GM18507 (cell line): ENCODE measurements at regions not wholly inside any gene's neighbourhood (a gene's known extent, or its start where the extent isn't known, plus 50 kb on each side); places are given as distances from the start of the nearest gene placed in this dataset.

Source experiments
- DNase-seq: peaks from one replicate; pipeline ENCODE4 v3.0.0; 2011; ENCODE audit warnings: low read depth; ENCODE audit not compliant: insufficient read length; ENCODE audit errors: extremely low spot score
- FAIRE-seq: peaks from 2 replicates; lab custom pipeline; 2011; peaks lifted over from hg19 to GRCh38; lab: Jason Lieb, UNC

- no peak for DNase-seq
Observed at GRCh38 chr2:215619022-215619958, 183.4 kb upstream of the FN1 start.

GRCh38 chr2:215618145-215618544 is 182.3 kb upstream of the FN1 start:
- no peak for DNase-seq
- FAIRE-seq: no peak

More at GRCh38 chr2:215619022-215619958, 183.4 kb upstream of the FN1 start:
- no peak for FAIRE-seq

DNA sequence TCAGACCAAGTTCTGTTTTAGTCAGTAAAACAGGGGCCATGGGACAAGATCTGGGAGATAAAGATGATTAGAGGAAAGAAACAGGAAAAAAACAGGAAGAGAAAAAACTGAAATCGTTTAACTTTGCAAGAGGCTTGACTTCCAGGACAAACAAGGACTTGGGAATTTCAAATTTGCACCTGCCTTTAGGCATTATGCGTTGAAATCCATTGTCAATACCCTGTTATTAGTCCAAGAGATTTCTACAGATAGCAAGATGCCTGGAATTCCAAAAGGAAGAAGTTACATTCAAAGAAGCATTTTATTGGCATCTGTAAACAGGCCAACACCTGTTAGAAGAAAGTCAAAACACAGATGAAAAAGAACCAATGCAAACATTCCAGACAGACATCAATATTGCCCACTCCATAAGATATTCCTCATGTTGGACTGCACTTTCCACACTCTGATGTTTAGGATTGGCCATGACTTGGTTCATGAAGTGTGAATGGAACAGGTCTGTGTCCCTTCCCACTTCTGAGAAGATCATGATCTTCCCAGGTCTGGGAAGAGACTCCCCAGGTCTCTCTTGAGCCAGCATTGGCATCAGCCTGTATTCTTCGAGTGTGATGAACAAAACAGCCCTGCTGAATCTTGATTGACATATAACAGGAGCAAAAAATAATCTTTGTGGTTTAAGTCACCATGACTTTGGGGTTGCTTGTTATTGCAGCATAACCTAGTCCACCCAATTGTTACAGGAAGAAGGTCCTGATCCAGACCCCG is 181.4 kb upstream of the FN1 start:
- no peak for FAIRE-seq
- no peak for DNase-seq

- FAIRE-seq: no peak
- DNase-seq: no peak
Observed at GRCh38 chr2:215615803-215616174, 179.9 kb upstream of the FN1 start.

- DNase-seq: no peak
- no peak for FAIRE-seq
Observed at GRCh38 chr2:215615067-215615802, 179.4 kb upstream of the FN1 start.

DNA sequence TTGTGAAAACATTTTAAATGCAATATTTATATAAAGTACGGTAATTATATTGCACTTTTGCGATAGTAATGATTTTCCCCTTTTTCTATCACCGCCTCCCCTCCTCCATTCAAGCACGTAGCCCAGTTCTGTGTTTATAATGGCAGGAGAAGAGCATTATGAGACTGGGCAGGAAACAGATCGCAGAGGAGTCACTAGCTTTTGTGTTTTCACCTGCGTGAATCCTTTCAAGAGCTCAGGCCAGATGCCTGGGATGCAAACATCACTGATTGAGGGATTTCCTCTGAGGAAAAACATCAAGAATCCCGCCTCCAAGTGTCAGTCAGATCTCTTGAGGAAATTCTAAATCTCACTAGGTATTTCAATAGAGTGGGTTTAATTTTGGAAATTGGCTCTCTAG is 178.4 kb upstream of the FN1 start:
- no peak for FAIRE-seq
- no peak for DNase-seq

DNA sequence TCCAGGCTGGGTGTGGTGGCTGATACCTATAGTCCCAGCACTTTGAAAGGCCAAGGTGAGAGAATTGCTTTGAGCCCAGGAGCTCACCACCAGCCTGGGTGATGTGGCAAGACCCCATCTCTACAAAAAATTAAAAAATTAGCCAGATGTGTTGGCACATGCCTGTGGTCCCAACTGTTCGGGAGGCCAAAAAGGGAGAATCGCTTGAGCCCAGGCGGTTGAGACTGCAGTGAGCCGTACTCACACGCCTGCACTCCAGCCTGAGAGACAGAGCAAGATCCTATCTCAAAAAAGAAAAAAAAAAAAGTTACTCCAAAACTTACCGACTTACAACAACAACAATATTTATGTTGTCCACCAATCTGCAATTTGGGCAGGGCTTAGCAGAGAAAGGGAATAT is 178.0 kb upstream of the FN1 start:
- DNase-seq (no peak), FAIRE-seq (no peak)

DNA sequence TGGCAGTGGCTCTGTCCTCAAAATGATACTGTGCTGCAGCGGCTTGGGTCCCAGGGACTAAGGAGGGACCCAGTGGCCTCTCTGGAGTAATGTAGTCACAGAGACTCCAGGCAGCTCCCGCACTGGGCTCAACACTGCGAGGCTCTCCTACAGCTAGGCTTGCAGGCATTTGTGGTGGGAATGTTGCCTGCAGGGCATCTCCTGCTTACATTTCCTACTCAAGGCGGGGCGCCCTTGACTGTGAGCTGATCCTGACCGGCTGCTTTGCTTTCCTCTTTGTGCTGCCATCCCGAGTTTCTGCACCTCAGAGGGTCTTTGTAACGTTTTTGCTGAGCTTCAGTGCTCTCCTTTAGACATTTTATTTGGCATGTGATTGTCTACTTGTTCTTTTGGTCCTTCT is 177.4 kb upstream of the FN1 start:
- FAIRE-seq (no peak), DNase-seq (no peak)

GRCh38 chr2:215612786-215613185 is 176.9 kb upstream of the FN1 start:
- FAIRE-seq (no peak), DNase-seq (no peak)

- DNase-seq (no peak), FAIRE-seq (no peak)
Observed at GRCh38 chr2:215611609-215612386, 175.9 kb upstream of the FN1 start.

- FAIRE-seq (no peak), DNase-seq (no peak)
Observed at GRCh38 chr2:215609089-215610032, 173.5 kb upstream of the FN1 start.

DNA sequence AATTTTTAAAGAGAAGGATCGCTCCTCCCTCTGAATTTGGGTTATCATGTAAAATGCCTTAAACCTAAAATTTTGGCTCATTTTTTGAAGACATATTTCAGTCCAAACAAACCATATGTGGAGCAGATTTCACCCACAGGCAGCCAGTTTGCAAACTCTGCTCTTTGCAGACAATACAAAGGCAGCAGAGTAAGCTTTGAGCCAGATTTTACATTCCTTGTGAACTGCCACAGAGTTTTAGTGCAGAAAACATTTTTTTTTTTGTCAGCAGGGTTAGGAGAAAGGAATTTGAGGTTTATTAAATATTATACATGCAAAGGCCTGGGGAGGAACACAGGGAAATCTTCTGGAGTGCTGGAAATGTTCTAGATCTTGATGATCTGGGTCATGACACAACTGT is 171.9 kb upstream of the FN1 start:
- FAIRE-seq (no peak), DNase-seq (no peak)

DNA sequence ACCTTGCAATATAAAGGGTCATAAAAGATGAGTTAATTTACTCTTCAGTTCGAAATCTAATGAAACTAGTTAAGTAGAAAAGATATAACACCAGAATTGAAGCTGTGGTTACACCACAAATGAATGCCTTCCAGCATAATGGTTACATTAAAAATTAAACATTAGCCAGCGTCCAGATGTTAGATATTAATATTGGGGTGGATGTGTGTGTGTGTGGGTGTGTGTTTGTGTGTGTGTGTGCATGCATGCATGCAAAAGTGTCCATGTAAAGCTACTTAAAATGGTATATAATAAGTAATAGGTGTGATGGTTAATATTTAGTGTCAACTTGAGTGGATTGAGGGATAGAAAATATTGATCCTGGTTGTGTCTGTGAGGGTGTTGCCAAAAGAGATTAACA is 170.4 kb upstream of the FN1 start:
- no peak for DNase-seq
- peak; percentile 67 for FAIRE-seq

DNA sequence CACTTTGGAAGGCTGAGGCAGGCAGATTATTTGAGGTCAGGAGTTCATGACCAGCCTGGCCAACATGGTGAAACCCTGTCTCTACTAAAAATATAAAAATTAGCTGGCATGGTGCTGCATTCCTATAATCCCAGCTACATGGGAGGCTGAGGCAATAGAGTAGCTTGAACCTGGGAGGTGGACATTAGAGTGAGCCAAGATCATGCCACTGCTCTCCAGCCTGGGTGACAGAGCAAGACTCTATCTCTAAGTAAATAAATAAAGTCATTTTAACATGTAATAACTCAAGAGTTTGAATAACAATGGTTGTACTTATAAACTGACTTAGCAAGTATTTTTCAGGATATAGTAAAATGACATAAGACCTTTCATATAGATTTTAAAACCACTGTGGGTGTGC is 169.3 kb upstream of the FN1 start:
- FAIRE-seq: no peak
- no peak for DNase-seq

DNA sequence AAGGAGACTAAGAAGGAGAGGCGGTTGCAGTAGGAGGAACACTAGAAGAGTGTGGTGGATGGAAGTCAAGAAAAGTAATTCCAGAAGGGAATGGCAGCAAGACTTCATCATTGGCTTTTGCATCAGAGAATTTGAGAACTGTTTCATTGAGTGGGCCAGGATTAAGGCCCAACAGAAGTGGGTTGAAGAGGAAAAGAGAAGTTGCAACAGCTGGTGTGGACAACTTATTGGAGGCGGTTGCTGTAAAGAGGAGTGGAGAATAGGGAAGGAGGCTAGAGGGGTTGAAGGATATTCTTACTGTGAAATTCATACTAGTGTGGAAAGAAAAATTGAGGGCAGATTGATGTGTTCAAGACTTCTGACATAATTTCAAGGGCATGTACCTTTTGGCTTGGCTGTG is 168.7 kb upstream of the FN1 start:
- FAIRE-seq (no peak), DNase-seq (no peak)

- no peak for FAIRE-seq
- no peak for DNase-seq
Observed at GRCh38 chr2:215603440-215603839, 167.6 kb upstream of the FN1 start.

GRCh38 chr2:215602997-215603396 is 167.1 kb upstream of the FN1 start:
- DNase-seq: no peak
- FAIRE-seq: no peak

DNA sequence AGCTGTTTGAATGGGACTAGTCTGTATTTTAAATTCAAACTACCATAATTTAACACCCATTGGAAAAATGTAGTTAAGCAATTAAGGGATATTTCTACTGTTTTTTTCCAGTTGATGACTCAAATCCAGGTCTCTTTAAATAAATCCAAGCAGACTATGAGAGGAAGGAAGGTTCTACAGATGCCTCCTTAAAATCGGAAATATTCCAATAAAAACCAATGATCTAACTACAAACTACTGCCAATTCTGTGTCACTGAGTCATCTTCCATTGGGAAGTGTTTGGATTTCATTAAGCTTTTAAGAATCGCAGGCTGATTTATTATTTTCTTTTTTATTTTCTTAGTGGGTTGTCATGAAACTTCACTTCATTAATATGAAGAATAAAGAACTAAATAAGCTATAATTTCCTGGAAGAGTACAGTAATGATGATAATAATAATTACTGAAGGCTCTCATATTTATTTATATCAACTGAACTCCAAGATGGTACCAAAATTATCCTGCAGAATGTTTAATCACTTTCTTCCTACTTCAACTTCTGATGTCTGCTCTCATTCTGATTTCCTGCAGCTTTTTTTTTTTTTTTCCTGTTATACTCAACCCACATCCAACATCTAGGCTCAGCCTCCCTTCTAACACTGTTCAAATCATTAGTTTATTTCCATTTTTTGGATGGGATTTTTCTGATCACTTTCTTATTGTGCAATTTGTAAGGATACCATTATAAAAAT is 166.3 kb upstream of the FN1 start:
- FAIRE-seq (no peak), DNase-seq (no peak)
